SHP77 (cell line): ENCODE measurements at regions not wholly inside any gene's neighbourhood (a gene's known extent, or its start where the extent isn't known, plus 50 kb on each side); places are given as distances from the start of the nearest gene placed in this dataset.
A peak's percentile ranks its signal among the peaks of the same experiment; 100 is the strongest.
"Not testable (repeated sequence)": the region's sequence is repeated elsewhere in the genome, so short reads cannot be mapped to it uniquely, and the experiment has no call there.

ENCODE experiments used
- DNase-seq, 2 experiments: peaks; one replicate each; lab custom pipeline; 2025; lab: John Stamatoyannopoulos, UW

DNA sequence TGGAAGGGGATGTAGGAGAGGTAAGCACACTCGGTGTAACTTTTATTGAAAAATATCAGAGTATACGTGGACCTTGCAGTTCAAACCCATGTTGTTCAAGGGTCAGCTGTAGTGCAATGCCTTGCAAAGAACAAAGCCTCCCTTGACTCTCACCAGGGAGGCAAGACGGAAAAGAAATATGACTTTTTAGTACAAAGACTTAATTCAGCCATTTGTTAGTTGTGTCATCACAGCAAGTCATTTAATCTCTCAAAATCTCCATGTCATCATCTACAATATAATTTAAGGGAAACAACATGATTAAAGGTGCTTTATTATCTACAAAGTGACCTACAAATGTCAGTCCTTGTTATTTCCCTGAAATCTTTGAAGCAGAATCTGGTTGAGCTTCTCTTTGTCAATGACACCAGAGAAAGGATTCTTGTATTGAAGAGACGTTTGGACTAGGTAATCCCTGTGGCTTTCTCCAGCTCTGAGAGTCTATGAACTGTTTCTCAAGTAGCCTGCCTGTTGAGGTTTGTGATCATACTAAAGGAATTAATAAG is 502.8 kb downstream of the REEP3 start:
- DNase-seq, result no peak

DNA sequence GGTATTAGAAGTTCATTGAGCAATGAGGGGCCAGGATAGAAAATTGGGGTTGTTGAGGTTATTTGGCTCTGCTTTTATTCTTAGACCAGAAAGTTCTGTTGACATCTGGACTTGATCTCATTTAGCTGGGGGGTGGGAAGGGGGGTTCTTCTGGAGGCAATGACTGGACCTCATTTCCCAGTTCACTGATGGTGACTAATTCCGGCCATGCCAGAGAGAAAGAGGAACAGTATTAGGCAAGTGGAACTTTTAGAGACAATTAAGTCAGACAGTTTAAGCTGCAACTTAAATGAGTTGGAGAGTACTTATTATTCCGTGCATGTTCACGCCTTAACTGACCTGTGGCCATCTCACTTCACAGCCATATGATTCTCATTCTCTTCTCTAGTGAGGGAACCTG is 512.5 kb downstream of the REEP3 start:
- DNase-seq, result no peak

DNA sequence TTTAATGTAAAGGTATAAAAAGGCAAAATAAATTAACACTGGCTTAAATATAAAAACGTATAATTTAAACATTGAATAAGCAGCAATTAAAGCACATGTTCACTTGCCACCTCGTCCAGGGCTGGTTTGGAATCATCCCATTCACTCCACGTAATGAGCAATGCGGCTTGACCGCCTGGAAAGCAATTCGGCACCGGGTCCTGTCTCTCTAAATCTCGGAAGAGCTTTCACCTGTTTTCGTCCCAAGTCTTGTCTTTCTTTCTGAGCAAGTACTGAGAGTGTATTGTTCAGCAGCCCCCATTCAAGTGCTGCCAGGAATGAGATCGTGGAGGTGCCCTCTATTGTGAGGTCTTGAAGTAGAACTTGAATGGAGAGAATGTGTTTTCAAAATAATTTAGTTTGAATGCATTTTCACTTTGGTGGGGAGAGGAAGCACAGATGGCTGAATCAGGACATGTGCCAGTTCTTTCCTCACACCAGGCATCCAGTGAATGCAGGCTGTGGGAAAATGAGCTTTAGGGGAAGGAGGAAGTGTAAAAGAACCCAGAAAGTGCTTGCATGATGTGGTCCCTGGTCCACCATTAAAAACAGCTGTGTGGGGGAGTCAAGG is 515.2 kb downstream of the REEP3 start:
- DNase-seq, result no peak

DNA sequence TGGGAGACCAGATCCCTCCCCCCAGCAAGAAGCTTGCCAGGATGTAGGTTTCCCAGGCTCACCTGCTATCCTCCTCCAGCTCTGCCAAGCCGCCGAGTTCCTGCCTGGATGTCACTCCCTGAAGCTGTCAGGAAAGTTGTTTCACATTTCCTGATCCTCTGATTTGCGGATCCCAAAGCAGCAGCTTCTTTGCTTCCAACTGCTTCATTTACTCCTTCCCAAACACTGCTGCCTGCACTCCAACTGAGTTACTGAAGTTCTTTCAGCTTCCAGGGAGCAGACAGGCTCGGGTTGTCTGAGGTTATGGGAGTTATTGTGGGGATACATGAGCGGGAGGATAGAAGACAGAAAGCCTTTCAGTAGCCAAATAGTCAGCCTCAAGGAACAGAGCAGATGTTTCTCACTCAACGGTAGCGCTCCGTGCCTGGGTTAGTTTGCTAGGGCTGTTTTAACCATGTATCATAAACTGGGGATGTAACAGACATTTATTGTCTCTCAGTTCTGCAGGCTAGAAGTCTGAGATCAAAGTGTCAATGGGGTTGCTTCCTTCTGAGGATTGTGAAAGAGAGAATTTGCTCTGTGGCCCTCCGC is 516.0 kb downstream of the REEP3 start:
- no peak for DNase-seq

DNA sequence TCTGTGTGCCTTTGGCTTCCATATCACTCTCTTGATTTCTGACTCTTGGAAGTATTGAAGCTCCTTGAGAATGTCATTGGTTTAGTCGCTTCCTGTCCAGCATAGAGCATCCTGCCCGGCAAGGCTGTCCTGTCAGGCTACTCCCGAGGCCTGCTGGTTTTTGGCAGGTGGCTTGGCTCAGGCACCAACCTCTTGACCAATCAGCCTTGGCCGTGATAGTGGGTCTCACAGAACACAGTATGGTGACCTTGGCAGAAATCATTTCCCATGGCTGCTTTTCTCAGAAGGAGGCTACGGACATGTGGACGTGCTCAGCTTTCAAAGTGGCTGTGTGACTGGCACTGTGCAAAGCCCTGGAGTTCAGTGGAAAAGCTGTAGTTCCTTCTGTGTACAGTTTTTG is 516.9 kb downstream of the REEP3 start:
- DNase-seq, result no peak

DNA sequence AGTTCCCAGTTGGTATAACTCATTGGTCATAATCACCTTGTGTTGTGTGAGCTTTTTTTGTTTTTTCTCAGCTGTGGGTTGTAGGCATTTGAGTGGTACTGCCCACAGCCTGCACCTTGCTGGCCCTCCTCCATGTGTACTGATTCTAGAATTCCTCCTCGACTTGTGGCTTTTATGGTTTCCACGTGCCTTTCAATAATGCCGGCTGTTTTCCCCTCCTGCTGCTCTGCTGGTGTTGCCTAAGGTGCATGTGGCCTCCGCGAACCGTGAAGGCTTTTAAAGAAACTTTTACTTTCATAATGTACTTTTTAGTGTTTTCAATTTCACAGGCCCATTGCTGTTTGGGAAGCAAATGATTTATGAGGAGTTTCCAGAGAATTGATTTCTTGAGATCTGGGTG is 518.0 kb downstream of the REEP3 start:
- no peak for DNase-seq

DNA sequence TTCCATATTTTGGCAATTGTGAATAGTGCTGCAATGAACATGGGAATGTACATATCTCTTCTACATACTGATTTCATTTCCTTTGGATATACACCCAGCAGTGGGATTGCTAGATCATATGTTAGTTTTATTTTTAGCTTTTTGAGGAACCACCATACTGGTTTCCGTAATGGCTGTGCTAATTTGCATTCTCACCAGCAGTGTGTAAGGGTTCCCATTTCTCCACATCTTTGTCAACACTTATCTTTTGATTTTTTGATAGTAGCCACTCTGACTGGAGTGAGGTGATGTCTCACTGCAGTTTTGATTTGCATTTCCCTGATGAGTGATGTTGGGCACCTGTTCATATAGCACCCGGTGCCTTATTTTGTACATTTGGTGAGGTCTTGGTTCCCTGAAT is 519.6 kb downstream of the REEP3 start:
- DNase-seq, result no peak

DNA sequence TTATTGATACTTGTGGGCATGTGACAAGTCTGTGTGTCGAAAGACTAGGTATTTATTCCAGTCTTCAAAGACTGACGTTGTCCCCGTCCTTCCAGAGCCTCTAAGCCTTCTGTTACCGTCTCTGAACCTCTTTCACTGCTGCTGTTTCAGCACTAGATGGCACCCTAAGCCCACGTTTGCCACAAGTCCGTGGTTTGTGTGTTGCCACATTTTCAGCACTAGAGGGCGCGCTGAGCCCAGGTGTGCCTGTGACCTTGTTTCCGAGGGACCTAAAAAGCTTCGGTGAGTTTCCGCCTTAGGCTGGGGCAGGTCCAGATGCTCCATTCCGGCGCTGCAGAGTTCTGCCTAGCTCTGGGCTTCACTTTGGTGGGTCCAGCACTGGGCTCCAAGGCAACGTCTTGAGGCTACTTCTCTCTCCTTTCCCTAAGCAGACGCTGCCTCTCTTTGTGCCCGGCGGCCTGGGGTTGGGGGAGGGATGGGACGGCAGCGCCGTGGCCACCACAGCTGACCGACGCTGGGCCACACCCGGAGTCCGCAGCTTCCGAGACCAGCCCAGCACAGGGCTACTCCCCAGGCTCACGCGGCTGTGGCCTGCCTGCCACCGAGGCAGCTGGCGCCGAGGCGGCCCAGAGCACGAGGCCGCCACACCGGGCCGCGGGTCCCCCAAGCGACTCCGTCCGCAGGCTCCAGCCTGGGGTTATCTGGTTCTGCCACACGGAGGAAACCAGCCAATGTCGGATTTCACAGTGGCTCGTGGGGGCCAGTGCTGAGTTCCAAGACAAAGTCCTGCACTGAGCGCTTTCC is 520.2 kb downstream of the REEP3 start:
- peak; percentile 52 to 56 for DNase-seq

DNA sequence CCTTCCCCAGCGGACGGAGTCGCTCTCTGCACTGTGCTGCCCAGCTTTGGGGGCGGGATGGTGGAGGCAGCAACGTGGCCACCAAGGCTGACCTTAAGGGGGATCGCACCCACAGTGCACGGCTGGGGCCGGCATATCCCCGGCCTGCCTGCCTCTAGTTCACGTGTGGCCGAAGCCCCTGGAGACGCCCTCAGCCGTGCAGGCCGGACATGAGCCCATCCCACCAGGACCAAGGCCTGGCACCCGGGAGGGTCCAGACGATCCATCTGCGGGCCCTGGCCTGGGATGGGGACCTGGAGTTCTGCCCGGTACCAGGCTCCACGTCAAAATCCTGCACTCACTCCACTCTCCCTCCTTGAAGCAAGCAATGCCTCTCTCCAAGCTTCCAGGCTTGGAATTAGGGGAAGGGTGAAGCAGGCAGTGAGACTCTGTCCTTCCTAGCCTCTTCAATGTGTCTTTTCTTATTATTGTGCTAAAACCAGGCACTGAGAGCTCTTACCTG is 520.8 kb downstream of the REEP3 start:
- DNase-seq, result no peak

DNA sequence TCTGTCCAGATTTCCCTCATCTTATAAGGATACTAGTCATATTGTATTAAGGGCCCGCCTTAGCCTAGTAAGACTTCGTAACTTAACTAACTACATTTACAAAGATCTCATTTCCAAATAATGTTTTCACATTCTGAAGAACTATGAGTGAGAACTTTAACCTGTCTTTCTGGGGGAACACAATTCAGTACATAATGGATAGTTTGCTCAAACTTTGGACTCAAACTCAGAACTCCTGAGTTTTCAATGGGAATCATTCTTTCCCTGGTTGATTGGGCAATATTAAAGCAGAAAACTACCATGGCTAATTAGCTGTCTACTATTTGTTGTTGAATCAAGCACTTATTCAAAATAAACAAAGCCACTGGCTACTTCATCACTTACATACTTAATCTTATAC is 522.9 kb downstream of the REEP3 start:
- DNase-seq, result no peak

DNA sequence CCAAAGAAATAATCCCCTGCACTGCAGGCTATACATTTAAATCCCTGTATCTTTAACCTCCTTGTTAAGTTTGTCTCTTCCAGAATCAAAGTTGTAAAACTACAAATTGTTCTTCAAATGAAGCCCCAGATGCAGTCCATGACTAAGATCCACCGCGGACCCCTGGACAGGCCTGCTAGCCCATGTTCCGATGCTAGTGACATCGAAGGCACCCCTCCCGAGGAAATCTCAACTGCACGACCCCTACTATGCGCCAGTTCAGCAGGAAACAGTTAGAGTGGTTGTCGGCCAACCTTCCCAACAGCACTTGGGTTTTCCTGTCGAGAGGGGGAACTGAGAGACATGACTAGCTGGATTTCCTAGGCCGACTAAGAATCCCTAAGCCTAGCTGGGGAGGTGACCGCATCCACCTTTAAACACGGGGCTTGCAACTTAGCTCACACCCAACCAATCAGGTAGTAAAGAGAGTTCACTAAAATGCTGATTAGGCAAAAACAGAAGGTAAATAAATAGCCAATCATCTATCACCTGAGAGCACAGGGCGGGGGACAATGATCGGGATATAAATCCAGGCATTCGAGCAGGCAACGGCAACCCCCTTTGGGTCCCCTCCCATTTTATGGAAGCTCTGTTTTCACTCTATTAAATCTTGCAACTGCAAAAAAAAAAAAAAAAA is 523.9 kb downstream of the REEP3 start:
- DNase-seq, result not testable (repeated sequence)

DNA sequence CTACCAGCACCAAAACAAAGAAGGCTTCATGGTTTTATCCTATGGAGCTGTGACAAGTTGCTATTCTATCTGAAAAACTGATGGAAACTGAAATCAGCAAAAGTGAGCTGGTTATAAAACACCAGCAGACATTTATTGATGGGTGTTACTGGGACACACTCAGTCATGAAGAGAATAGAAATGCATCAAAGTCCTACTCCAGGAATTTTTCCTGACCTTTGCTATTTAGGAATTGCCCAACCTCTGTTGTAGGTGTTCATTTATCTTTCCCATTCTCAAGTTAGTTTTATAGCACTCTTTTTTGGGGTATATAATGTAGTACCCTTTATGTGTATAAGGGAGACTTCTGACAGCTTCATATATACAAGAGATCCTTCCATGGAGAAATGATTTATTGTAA is 533.2 kb downstream of the REEP3 start:
- DNase-seq, result no peak

DNA sequence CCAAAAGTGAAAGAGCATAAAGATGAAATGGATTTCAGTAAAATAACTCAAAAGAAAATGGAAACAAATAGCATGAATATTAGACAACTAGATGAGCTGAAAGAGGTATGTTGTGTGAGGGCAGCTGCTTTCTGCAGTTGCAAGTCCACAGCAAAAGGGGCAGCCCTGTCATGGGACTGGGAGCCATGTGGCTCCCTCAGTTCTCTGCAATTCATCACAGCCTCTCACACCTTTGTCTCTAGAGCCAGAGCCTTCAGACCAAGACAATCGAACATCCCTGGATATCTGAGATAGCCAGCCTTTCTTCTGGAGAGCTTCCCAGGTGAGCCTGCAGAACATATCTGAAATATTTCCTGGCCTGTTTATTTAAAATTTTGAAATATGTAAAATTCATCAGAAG is 538.7 kb downstream of the REEP3 start:
- no peak for DNase-seq

DNA sequence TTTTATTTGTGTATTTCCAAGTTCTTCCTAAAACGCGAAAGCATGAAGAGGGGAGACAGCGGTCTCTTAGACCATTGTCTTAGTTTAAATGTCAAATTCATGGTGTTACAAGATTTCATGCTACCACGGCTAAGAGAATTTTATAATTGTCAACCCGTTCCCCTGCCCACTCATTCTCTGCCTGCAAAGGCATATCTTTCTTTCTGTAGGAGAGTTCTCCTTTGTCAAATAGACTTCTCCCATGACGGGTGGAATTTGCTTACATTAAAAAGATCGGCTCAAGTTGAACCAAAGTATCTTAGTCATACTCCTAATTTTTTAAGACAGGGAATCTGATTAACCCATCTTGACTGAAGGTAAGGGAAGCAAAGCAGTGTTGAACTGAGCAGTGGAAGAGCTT is 539.2 kb downstream of the REEP3 start:
- DNase-seq, result no peak

DNA sequence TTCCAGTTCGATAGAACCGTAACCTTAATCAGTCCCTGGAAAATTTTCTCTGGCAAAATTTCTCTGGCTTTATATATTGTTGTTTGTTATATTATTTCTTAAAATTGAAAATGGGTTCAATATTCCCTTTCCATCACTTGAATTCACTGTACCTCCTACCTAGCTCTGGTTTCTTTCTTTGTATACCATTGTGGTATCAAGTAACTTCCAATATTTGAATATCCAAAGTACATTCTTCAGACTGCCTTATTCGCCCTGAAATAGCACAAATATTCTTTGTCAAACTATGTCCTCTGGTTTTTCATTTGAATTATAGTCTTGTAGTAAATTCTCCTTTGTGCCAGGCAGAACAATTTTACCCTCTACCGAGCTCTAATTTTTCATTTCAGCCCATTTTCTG is 541.6 kb downstream of the REEP3 start:
- DNase-seq, result no peak

DNA sequence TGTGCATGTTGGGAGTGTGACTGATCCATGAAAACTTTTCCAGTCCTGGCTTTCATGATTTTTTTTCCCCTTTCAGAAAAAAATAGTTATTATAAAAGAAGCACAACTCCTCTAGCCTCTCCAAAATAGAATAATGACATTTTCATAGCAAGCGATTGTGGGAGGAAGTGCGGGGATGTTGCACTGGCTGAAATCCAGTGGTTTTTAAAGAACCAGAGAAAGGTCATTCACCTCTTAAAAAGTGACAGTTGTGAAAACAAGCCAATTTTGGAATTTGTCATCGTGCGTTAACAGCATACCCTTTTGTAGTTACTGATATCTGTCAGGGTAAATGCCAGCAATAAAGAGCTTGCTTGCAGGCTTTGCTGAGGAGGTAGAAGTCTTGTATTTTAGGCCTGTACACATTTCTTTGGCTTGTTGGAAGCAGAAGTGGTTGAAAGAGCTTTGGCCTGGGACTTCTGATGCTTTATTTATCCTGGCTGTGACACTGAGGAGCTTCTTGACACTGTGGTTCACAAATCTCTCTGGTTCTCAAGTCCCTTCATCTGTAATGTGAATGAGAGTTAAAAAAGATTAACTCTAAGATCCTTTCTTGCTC is 545.9 kb downstream of the REEP3 start:
- DNase-seq, result no peak

DNA sequence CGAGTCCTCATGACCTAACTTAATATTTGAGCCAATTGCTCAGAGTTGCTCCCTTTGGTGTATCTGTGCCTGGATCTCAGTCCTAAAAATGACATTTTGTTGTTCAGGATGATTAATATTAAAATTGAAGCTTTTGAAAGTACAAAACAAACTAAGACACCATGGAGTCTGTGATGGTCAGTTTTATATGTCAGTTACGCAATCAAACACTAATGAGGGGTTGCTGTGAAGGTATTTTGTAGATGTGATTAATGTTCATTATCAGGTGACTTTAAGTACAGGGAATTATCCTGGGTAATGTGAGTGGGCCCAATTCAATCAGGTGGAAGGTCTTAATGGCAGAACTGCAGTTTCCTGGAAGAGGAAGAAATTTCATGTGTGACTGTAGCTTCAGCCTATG is 546.7 kb downstream of the REEP3 start:
- no peak for DNase-seq

DNA sequence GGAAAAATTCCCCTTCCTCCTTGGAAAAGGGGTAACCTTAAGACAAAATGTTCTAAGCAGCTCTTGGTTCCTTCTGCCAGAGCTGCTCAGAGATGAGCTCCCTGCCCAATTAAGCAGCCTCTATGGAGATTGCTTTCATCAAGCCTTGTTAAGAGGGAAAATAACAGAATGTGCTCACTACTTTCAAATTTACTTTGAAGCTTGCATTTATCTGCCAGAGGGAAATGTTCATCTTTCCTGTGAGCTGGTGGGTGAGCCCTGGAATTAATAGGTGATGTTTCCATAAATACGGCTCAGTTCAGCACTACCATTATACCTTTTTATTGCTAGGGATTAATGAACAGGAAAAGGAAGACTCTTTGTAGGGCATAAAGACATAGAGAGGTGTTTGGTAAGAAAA is 549.0 kb downstream of the REEP3 start:
- DNase-seq, result no peak

DNA sequence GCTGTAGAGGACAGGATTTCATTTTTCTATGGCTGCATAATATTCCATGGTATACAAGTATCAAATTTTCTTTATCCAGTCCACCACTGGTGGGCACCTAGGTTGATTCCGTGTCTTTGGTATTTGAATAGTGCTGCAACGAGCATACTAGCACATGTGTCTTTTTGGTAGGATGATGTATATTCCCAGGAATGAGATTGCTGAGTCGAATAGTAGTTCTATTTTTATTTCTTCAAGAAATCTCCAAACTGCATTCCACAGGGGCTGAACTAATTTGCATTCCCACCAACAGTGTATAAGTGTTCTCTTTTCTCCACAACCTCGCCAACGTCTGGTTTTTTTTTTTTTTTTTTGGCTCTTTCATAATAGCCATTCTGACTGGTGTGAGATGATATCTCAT is 550.0 kb downstream of the REEP3 start:
- DNase-seq, result no peak

DNA sequence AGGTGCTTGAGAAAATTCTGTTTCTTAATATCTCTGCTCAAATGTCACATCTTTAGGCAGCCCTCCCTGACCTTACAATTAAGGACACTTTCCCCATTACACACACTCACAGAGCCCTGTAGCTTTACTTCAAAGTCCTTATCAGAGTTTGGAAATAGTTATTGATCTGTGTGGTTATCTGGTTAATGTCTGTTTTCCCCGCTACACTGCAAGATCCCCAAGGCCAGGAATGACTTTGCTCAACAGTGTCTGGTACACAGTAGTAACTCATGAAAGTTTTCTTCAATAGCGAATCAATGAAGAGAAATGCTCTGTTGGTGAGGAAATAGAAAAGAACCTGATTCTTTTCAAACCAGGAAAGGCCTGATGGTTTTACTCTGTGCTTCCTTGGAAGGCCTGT is 554.4 kb downstream of the REEP3 start:
- no peak for DNase-seq

DNA sequence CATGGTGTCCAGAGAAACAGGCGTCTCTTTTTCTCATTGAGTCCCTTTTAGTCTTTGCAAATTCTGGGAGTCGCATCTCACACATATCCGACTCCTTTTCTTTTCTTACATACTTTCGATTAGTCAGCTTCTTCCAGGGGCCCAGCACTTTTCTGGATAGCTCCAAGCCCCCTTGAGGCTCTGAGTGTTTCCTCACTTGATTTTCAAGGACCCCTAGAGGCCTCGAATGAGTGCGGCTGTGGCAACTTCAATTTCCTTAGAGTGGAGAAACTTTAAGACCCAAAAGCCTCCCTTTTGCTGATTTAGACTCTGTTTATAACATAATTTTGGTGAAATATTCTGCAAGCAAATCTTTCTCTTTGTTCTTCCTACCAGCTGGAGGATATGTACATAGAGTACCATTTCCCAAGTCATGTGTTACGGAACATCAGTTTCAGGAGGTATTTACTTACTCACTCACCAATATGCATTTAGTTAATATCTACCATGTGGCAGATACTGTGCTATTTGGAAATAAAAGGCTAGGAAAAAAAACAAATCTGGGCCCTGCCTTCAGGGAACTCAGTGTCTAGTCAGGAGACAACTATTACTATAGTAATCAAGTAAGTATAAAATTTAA is 555.2 kb downstream of the REEP3 start:
- no peak for DNase-seq

DNA sequence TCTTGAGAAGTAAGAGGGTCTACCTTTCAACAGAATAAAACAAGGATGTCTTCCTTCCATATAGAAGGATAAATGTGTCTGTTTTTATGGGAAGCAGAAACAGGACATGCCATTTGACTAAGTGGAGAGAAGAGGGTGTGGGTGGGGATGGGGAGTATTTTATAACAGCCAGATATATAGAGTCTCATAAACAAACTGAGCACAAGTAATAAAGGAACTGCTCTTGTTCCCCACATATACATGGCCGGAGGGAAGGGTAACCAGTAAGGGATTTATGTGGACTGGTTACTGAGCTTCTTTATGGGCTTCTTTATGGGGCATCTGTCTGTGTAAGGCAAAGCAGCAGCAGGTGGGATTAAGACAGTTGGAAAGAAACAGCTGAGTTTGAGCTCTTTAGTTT is 558.1 kb downstream of the REEP3 start:
- no peak for DNase-seq
